Breast epithelium (tissue), 3 donors: ENCODE measurements at regions not wholly inside any gene's neighbourhood (a gene's known extent, or its start where the extent isn't known, plus 50 kb on each side); places are given as distances from the start of the nearest gene placed in this dataset.

ENCODE experiments used
- POLR2A ChIP-seq: fragments of 450-650 bp; IDR thresholded peaks from one replicate; pipeline ENCODE4 v1.6.1; 2016; ENCODE audit warnings: antibody characterized with exemption, mild to moderate bottlenecking, moderate library complexity
- POLR2AphosphoS5 ChIP-seq, 3 donors: sonication (generic); formaldehyde crosslinking; IDR thresholded peaks; one replicate each; pipeline ENCODE4 v1.6.1; 2017; ENCODE audit warnings: antibody characterized with exemption in 3 of 3
- TF ChIP-seq, protein P1 (sequence below), 3 donors: fragments of 450-650 bp; IDR thresholded peaks; one replicate each; pipeline ENCODE4 v1.5.1; 2016 to 2017; ENCODE audit warnings: antibody characterized with exemption in 3 of 3, mild to moderate bottlenecking in 3 of 3, moderate library complexity in 3 of 3

- no peak for TF ChIP-seq POLR2A
- TF ChIP-seq, protein P1, sequence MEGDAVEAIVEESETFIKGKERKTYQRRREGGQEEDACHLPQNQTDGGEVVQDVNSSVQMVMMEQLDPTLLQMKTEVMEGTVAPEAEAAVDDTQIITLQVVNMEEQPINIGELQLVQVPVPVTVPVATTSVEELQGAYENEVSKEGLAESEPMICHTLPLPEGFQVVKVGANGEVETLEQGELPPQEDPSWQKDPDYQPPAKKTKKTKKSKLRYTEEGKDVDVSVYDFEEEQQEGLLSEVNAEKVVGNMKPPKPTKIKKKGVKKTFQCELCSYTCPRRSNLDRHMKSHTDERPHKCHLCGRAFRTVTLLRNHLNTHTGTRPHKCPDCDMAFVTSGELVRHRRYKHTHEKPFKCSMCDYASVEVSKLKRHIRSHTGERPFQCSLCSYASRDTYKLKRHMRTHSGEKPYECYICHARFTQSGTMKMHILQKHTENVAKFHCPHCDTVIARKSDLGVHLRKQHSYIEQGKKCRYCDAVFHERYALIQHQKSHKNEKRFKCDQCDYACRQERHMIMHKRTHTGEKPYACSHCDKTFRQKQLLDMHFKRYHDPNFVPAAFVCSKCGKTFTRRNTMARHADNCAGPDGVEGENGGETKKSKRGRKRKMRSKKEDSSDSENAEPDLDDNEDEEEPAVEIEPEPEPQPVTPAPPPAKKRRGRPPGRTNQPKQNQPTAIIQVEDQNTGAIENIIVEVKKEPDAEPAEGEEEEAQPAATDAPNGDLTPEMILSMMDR (IDR thresholded peaks at IDR 0.05) = no peak
- no peak for TF ChIP-seq POLR2AphosphoS5 (IDR thresholded peaks at IDR 0.05)
These were observed 93.8 kb downstream of the MAP3K8 start for GRCh38 chr10:30527623-30528428.
